ENCODE measurements at regions not wholly inside any gene's neighbourhood (a gene's known extent, or its start where the extent isn't known, plus 50 kb on each side); places are given as distances from the start of the nearest gene placed in this dataset.

DNA sequence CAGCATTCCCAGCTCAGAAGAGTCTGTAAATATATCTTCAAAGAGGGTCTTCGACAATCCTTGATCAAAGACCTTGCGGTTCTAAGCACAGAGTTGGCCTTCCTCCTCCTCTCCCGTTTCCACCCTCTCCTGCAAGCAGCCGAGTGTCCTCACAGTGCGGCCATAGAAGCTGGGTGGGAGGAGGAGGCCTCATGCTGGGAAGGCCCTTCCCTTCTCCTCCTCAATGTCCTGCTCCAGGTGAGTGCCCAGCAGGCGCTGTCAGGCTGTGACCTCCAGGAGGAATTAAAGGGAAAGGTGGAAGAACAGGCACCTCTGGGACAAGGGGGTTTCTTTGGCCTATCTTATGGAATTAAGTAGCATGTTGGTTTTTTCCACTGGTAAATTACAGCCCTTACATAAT, 674.2 kb upstream of the ARGLU1 start:
- H3K4me3 ChIP-seq (ENCODE audit: low read length) = no peak overlapping the region
- no peak overlapping the region for H3K27ac ChIP-seq (ENCODE audit: low read length)
- ATAC-seq = no peak
- H3K36me3 ChIP-seq (ENCODE audit: low read depth, low read length) = no peaks in the 10 kb centered on the region
- no peaks in the 10 kb centered on the region for H3K9me3 ChIP-seq (ENCODE audit: low read length)
- no peaks in the 10 kb centered on the region for H4K20me1 ChIP-seq (ENCODE audit: low read length)
- intact Hi-C loops (cut with micrococcal nuclease) = no loop called here
- H3K9ac ChIP-seq (ENCODE audit: low read length) = no peak overlapping the region
- no peaks in the 10 kb centered on the region for H3K79me2 ChIP-seq (ENCODE audit: low read length)
- no peaks in the 10 kb centered on the region for H3K4me1 ChIP-seq (ENCODE audit: insufficient read depth, low read length)
- no peaks in the 10 kb centered on the region for H3K9me2 ChIP-seq (replicated peaks; ENCODE audit: low read length)
- no TSS peak for BruUV-seq (replicated peaks)
- H2AFZ ChIP-seq (ENCODE audit: low read length) = no peak overlapping the region
- H3K27me3 ChIP-seq (ENCODE audit: low read length) = no peaks in the 10 kb centered on the region
- no peak overlapping the region for H3K4me2 ChIP-seq (ENCODE audit: low read length)
- TF ChIP-seq EZH2 (IDR thresholded peaks at IDR 0.05; ENCODE audit: low read length, unreplicated experiment) (no peak), EZH2phosphoT487 (IDR thresholded peaks at IDR 0.05; ENCODE audit: borderline replicate concordance, low read length) (no peak)
- TF ChIP-seq, protein P1, sequence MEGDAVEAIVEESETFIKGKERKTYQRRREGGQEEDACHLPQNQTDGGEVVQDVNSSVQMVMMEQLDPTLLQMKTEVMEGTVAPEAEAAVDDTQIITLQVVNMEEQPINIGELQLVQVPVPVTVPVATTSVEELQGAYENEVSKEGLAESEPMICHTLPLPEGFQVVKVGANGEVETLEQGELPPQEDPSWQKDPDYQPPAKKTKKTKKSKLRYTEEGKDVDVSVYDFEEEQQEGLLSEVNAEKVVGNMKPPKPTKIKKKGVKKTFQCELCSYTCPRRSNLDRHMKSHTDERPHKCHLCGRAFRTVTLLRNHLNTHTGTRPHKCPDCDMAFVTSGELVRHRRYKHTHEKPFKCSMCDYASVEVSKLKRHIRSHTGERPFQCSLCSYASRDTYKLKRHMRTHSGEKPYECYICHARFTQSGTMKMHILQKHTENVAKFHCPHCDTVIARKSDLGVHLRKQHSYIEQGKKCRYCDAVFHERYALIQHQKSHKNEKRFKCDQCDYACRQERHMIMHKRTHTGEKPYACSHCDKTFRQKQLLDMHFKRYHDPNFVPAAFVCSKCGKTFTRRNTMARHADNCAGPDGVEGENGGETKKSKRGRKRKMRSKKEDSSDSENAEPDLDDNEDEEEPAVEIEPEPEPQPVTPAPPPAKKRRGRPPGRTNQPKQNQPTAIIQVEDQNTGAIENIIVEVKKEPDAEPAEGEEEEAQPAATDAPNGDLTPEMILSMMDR (conservative IDR thresholded peaks at IDR 0.05; ENCODE audit: low read depth, low read length) = no peak
- no peaks in the 10 kb centered on the region for H3F3A ChIP-seq (ENCODE audit: low read length, unreplicated experiment)
- ChIA-PET POLR2A (ENCODE audit: unreplicated experiment) (no interaction called here), CTCF (no interaction called here)
- DNase-seq = no peak

DNA sequence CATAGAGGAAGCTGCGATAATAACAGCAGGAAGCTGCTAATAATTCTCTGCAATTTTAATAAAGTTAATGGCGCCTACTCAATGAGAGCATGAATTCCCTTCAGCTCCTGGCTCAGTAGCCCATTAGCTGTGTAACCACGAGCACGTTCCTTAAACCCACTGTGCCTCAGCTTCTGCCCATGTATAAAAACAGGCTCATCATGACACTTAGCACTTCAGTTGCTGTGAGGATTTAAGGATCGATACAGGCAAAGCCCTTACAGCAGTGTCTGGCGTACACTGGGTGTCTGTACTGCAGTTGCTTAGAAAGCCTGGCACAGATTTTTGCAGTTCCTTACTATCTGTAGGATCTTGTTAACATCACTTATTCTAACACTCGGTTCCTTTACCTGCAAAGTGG, 673.4 kb upstream of the ARGLU1 start:
- Histone ChIP-seq H3K4me2 (ENCODE audit: low read length) (no peak overlapping the region), H3F3A (ENCODE audit: low read length, unreplicated experiment) (no peaks in the 10 kb centered on the region), H3K9me3 (ENCODE audit: low read length) (no peaks in the 10 kb centered on the region), H3K9ac (ENCODE audit: low read length) (no peak overlapping the region), H3K79me2 (ENCODE audit: low read length) (no peaks in the 10 kb centered on the region), H3K36me3 (ENCODE audit: low read depth, low read length) (no peaks in the 10 kb centered on the region), H2AFZ (ENCODE audit: low read length) (no peak overlapping the region), H4K20me1 (ENCODE audit: low read length) (no peaks in the 10 kb centered on the region), H3K27ac (ENCODE audit: low read length) (no peak overlapping the region), H3K27me3 (ENCODE audit: low read length) (no peaks in the 10 kb centered on the region), H3K4me3 (ENCODE audit: low read length) (no peak overlapping the region), H3K9me2 (replicated peaks; ENCODE audit: low read length) (no peaks in the 10 kb centered on the region), H3K4me1 (ENCODE audit: insufficient read depth, low read length) (no peaks in the 10 kb centered on the region)
- TF ChIP-seq EZH2 (IDR thresholded peaks at IDR 0.05; ENCODE audit: low read length, unreplicated experiment) (no peak), EZH2phosphoT487 (IDR thresholded peaks at IDR 0.05; ENCODE audit: borderline replicate concordance, low read length) (no peak)
- TF ChIP-seq, protein P1 (conservative IDR thresholded peaks at IDR 0.05; ENCODE audit: low read depth, low read length) = no peak
- DNase-seq (no peak), ATAC-seq (no peak)
- ChIA-PET POLR2A (ENCODE audit: unreplicated experiment) (no interaction called here), CTCF (no interaction called here)
- intact Hi-C loops (cut with micrococcal nuclease) = no loop called here
- BruUV-seq (replicated peaks) = no TSS peak

DNA sequence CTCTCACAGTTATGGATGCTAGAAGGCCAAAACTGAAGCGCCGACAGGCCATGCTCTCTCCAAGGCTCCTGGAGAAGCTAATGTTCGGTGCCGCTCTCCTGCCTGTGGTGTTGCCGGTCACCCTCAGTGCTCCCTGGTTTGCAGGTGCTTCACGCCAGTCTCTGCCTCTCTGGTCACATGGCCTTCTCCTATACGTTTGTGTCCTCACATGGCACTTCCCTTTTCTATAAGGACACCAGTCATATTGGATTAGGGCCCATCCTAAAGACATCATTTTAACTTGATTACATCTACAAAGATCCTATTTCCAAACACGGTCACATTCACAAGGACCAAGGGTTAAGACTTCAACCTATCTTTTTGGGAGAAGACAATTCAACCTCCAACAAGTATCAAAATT, 671.3 kb upstream of the ARGLU1 start:
- no TSS peak for BruUV-seq (replicated peaks)
- H3K36me3 ChIP-seq (ENCODE audit: low read depth, low read length) = no peaks in the 10 kb centered on the region
- H3K27me3 ChIP-seq (ENCODE audit: low read length) = no peaks in the 10 kb centered on the region
- H3K4me1 ChIP-seq (ENCODE audit: insufficient read depth, low read length) = no peaks in the 10 kb centered on the region
- H3K27ac ChIP-seq (ENCODE audit: low read length) = no peak overlapping the region
- H3K9me2 ChIP-seq (replicated peaks; ENCODE audit: low read length) = no peaks in the 10 kb centered on the region
- H3K4me2 ChIP-seq (ENCODE audit: low read length) = no peak overlapping the region
- DNase-seq (no peak), ATAC-seq (no peak)
- H3K79me2 ChIP-seq (ENCODE audit: low read length) = no peaks in the 10 kb centered on the region
- H3K9me3 ChIP-seq (ENCODE audit: low read length) = no peaks in the 10 kb centered on the region
- POLR2A ChIA-PET (ENCODE audit: unreplicated experiment) = no interaction called here
- CTCF ChIA-PET = no interaction called here
- intact Hi-C loops (cut with micrococcal nuclease) = no loop called here
- no peaks in the 10 kb centered on the region for H3F3A ChIP-seq (ENCODE audit: low read length, unreplicated experiment)
- H3K9ac ChIP-seq (ENCODE audit: low read length) = no peak overlapping the region
- H2AFZ ChIP-seq (ENCODE audit: low read length) = no peak overlapping the region
- TF ChIP-seq EZH2 (IDR thresholded peaks at IDR 0.05; ENCODE audit: low read length, unreplicated experiment) (no peak), EZH2phosphoT487 (IDR thresholded peaks at IDR 0.05; ENCODE audit: borderline replicate concordance, low read length) (no peak)
- TF ChIP-seq, protein P1 (conservative IDR thresholded peaks at IDR 0.05; ENCODE audit: low read depth, low read length) = no peak
- H3K4me3 ChIP-seq (ENCODE audit: low read length) = no peak overlapping the region
- no peaks in the 10 kb centered on the region for H4K20me1 ChIP-seq (ENCODE audit: low read length)

Measured in PC-3 (cell line).